K562 (cell line): ENCODE measurements at regions not wholly inside any gene's neighbourhood (a gene's known extent, or its start where the extent isn't known, plus 50 kb on each side); places are given as distances from the start of the nearest gene placed in this dataset.

ENCODE experiments used
- CC2D1A ChIP-seq: fragments of 450-650 bp; IDR thresholded peaks from 2 replicates; pipeline ENCODE4 v1.6.1; 2017; ENCODE audit warnings: mild to moderate bottlenecking
- CTCF ChIP-seq, 3 experiments: IDR thresholded peaks in 2 of 3; conservative IDR thresholded peaks in 1 of 3; 2 replicates each; pipeline ENCODE4 v1.5.1; 2011 to 2012; ENCODE audit warnings: low read length in 3 of 3, mild to moderate bottlenecking in 3 of 3, control low read depth in 2 of 3, improper control_type of control experiment in 1 of 3, inconsistent platforms in 1 of 3, low read depth in 1 of 3, mixed read lengths in 1 of 3, moderate library complexity in 1 of 3; ENCODE audit not compliant: insufficient read depth in 2 of 3
- EZH2 ChIP-seq: IDR thresholded peaks from 2 replicates; pipeline ENCODE4 v1.6.1; 2012; ENCODE audit warnings: low read depth, mild to moderate bottlenecking, inconsistent platforms, low read length, borderline replicate concordance
- JUN ChIP-seq, 2 experiments: sonication (generic) in 1 of 2; formaldehyde crosslinking in 1 of 2; IDR thresholded peaks; 2 replicates each; pipeline versions ENCODE4 v1.6.1 to v1.8.0; 2012 to 2022; ENCODE audit warnings: borderline replicate concordance in 2 of 2, mild to moderate bottlenecking in 2 of 2, improper control_type of control experiment in 1 of 2, low read depth in 1 of 2, low read length in 1 of 2, missing genetic modification reagents in 1 of 2
- KDM5B ChIP-seq: fragments of 200-600 bp; sonication (generic); IDR thresholded peaks from 2 replicates; pipeline ENCODE4 v1.6.1; 2012; ENCODE audit warnings: low read depth, mild to moderate bottlenecking, moderate library complexity, low read length, control low read depth, inconsistent platforms; ENCODE audit not compliant: insufficient replicate concordance
- LARP7 ChIP-seq: fragments of 450-650 bp; IDR thresholded peaks from 2 replicates; pipeline ENCODE4 v1.6.1; 2016
- NR1H2 ChIP-seq: sonication (generic); formaldehyde crosslinking; IDR thresholded peaks from 2 replicates; pipeline ENCODE4 v1.4.0; 2020; ENCODE audit warnings: mild to moderate bottlenecking, missing genetic modification reagents
- POLR2A ChIP-seq: fragments of 450-650 bp; conservative IDR thresholded peaks from 2 replicates; pipeline ENCODE4 v1.6.1; 2016
- PRDM10 ChIP-seq: fragments of 450-650 bp; IDR thresholded peaks from 2 replicates; pipeline ENCODE4 v1.6.1; 2018; ENCODE audit not compliant: partially characterized antibody
- TAF1 ChIP-seq: IDR thresholded peaks from 2 replicates; pipeline ENCODE4 v1.6.1; 2011; ENCODE audit warnings: mild to moderate bottlenecking, low read length, moderate library complexity; ENCODE audit not compliant: insufficient read depth, control insufficient read depth, severe bottlenecking; ENCODE audit errors: extremely low read depth
- TFAP4 ChIP-seq: sonication (generic); formaldehyde crosslinking; IDR thresholded peaks from 2 replicates; pipeline ENCODE4 v1.8.0; 2022; ENCODE audit warnings: missing genetic modification reagents, mild to moderate bottlenecking, moderate library complexity, borderline replicate concordance
- TF ChIP-seq, protein P1 (sequence below): fragments of 250-450 bp; sonication (Bioruptor Pico); IDR thresholded peaks from 2 replicates; pipeline ENCODE4 v1.8.0; 2021; ENCODE audit warnings: moderate library complexity, mild to moderate bottlenecking, inconsistent platforms

- TF ChIP-seq KDM5B (no peak), CTCF (IDR thresholded peaks at IDR 0.05 in 2 of 3, conservative IDR thresholded peaks at IDR 0.05 in 1 of 3; ENCODE audit: insufficient read depth in 2 of 3, low read depth in 1 of 3, low read length in 3 of 3) (no peak), TFAP4 (CRISPR knock-in tag) (no peak), PRDM10 (no peak), TAF1 (no peak), LARP7 (no peak), CC2D1A (no peak), JUN (IDR thresholded peaks at IDR 0.05; ENCODE audit: borderline replicate concordance, low read depth, low read length) (no peak), JUN (CRISPR knock-in tag; IDR thresholded peaks at IDR 0.05; ENCODE audit: borderline replicate concordance) (no peak), EZH2 (no peak), NR1H2 (CRISPR knock-in tag) (no peak), POLR2A (no peak)
- TF ChIP-seq, protein P1, sequence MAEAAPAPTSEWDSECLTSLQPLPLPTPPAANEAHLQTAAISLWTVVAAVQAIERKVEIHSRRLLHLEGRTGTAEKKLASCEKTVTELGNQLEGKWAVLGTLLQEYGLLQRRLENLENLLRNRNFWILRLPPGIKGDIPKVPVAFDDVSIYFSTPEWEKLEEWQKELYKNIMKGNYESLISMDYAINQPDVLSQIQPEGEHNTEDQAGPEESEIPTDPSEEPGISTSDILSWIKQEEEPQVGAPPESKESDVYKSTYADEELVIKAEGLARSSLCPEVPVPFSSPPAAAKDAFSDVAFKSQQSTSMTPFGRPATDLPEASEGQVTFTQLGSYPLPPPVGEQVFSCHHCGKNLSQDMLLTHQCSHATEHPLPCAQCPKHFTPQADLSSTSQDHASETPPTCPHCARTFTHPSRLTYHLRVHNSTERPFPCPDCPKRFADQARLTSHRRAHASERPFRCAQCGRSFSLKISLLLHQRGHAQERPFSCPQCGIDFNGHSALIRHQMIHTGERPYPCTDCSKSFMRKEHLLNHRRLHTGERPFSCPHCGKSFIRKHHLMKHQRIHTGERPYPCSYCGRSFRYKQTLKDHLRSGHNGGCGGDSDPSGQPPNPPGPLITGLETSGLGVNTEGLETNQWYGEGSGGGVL, result no peak
These were observed 75.7 kb upstream of the EPHB3 start for GRCh38 chr3:184485906-184486305.
